ENCODE measurements at regions not wholly inside any gene's neighbourhood (a gene's known extent, or its start where the extent isn't known, plus 50 kb on each side); places are given as distances from the start of the nearest gene placed in this dataset.

GRCh38 chr4:1547856-1548826, 136.0 kb downstream of the FAM53A start:
- Mint-ChIP-seq H3K4me3 (peak overlapping the region; percentile 60), H3K27ac (no peak overlapping the region), H3K27me3 (peaks cover 17% of the 10 kb centered on the region), H3K9me3 (ENCODE audit: insufficient read depth) (no peaks in the 10 kb centered on the region), H3K4me1 (peaks cover 5% of the 10 kb centered on the region)
- DNase-seq (no peak), ATAC-seq (ENCODE audit: low read depth) (no peak)
- WGBS (ENCODE audit: insufficient coverage) = 85% methylated on average over 34 of the region's 42 CpGs
- H3K27ac ChIP-seq (ENCODE audit: low read length in 2 of 2) = no peak overlapping the region
- H4K20me1 ChIP-seq (ENCODE audit: control insufficient read depth, insufficient read depth, low read length, poor library complexity, severe bottlenecking) = no peaks in the 10 kb centered on the region
- ChIA-PET CTCF (interaction anchor here (0.7 to 1.0 kb wide), 2 partner anchors 34 to 69 kb away, joined by 3 read pairs; no protein-coding TSS in a partner anchor), POLR2A (no interaction called here)
- peak overlapping the region in 3 of 5 experiments; percentile 6 to 29 (median 17) for H3K4me3 ChIP-seq (ENCODE audit: control extremely low read depth in 1 of 5, extremely low read depth in 1 of 5, insufficient read depth in 1 of 5, low read depth in 2 of 5, low read length in 4 of 5)
- peaks cover 0 to 11% (median 0%) of the 10 kb centered on the region in 4 experiments for H3K27me3 ChIP-seq (replicated peaks in 1 of 4; ENCODE audit: control extremely low read depth in 1 of 4, control insufficient read depth in 3 of 4, insufficient read depth in 4 of 4, low read length in 3 of 4)
- peaks cover 3% of the 10 kb centered on the region in 2 donors for H3K4me1 ChIP-seq (ENCODE audit: control insufficient read depth in 2 of 2, insufficient read depth in 2 of 2, low read length in 2 of 2)
- no peaks in the 10 kb centered on the region for H3K79me2 ChIP-seq (ENCODE audit: control insufficient read depth, insufficient read depth, low read length)
- H3K9ac ChIP-seq (ENCODE audit: low read length) = no peak overlapping the region
- intact Hi-C loops (cut with micrococcal nuclease) = no loop called here
- H3K36me3 ChIP-seq (replicated peaks in 1 of 2; ENCODE audit: control extremely low read depth in 1 of 2, control insufficient read depth in 1 of 2, extremely low read depth in 1 of 2, insufficient read depth in 2 of 2, low read length in 1 of 2) = no peaks in the 10 kb centered on the region
- peak overlapping the region; percentile 55 for H3K4me2 ChIP-seq (replicated peaks; ENCODE audit: low read depth, low read length, poor library complexity, severe bottlenecking)
- no peaks in the 10 kb centered on the region for H3K9me3 ChIP-seq (ENCODE audit: control extremely low read depth in 1 of 3, control insufficient read depth in 2 of 3, insufficient read depth in 1 of 3, low read length in 2 of 3)
- TF ChIP-seq EZH2 (IDR thresholded peaks at IDR 0.05; ENCODE audit: borderline replicate concordance, insufficient read depth, low read depth, low read length, poor library complexity, severe bottlenecking) (no peak), CTCF (IDR thresholded peaks at IDR 0.05) (no peak)
- H2AFZ ChIP-seq (ENCODE audit: insufficient read depth, low read depth, low read length, poor library complexity, severe bottlenecking) = peak overlapping the region; percentile 28
